GM12878 (cell line): ENCODE measurements at regions not wholly inside any gene's neighbourhood (a gene's known extent, or its start where the extent isn't known, plus 50 kb on each side); places are given as distances from the start of the nearest gene placed in this dataset.

ENCODE experiments used
- ATAC-seq: fragments of 200-7000 bp; cut with Tn5 transposase; 3 replicates; pipeline ENCODE4 v1.9.1; 2020; ENCODE audit warnings: mild to moderate bottlenecking, moderate library complexity
- BruUV-seq: library from RNA; stranded (reverse); fragments of 400-500 nt; replicated peaks from 2 replicates; lab custom pipeline; 2021; lab: Mats Ljungman, UMichigan
- CTCF ChIA-PET: fragments of 300-600 bp; sonication (Branson Sonifier 250); formaldehyde crosslinking; extraction: SDS; loops from one replicate; lab custom pipeline; 2021; ENCODE audit warnings: inconsistent platforms; lab: Yijun Ruan, JAX
- POLR2A ChIA-PET: fragments of 350-600 bp; formaldehyde crosslinking; extraction: SDS; loops from one replicate; lab custom pipeline; 2021; ENCODE audit warnings: inconsistent platforms; lab: Charles Lee
- RAD21 ChIA-PET: fragments of 300-600 bp; sonication (Branson Sonifier 250); formaldehyde crosslinking; loops from one replicate; lab custom pipeline; 2023; ENCODE audit warnings: antibody characterized with exemption; ENCODE audit not compliant: unreplicated experiment; lab: Charles Lee
- SMC1A ChIA-PET: fragments of 300-600 bp; sonication (Branson Sonifier 250); formaldehyde crosslinking; loops from one replicate; lab custom pipeline; 2023; ENCODE audit not compliant: unreplicated experiment, uncharacterized antibody; lab: Charles Lee
- DNase-seq: peaks from one replicate; pipeline ENCODE4 v3.0.0-alpha.2; 2011; ENCODE audit warnings: low read depth, low spot score
- FAIRE-seq: peaks from 3 replicates; lab custom pipeline; 2011; peaks lifted over from hg19 to GRCh38; lab: Jason Lieb, UNC
- H2AFZ ChIP-seq: 2 replicates; pipeline ENCODE4 v1.6.0; 2011; ENCODE audit warnings: low read depth, low read length, control low read depth; ENCODE audit not compliant: control insufficient read depth
- H3K27ac ChIP-seq: 2 replicates; pipeline ENCODE4 v1.5.1; 2011; ENCODE audit warnings: control low read depth; ENCODE audit not compliant: control insufficient read depth, insufficient read depth
- H3K27me3 ChIP-seq, 2 experiments: replicated peaks in 1 of 2; 2 replicates each; pipeline versions ENCODE4 v1.6.0 to v1.6.1; 2011; ENCODE audit warnings: low read length in 1 of 2; ENCODE audit not compliant: control insufficient read depth in 2 of 2, insufficient read depth in 2 of 2
- H3K36me3 ChIP-seq, 2 experiments: 2 replicates each; pipeline ENCODE4 v1.5.1; 2011; ENCODE audit warnings: low read length in 1 of 2; ENCODE audit not compliant: control insufficient read depth in 2 of 2, insufficient read depth in 2 of 2
- H3K4me1 ChIP-seq: 2 replicates; pipeline ENCODE4 v1.6.1; 2011; ENCODE audit warnings: mild to moderate bottlenecking, low read length, moderate library complexity, mixed read lengths; ENCODE audit not compliant: control insufficient read depth, insufficient read depth
- H3K4me2 ChIP-seq: 2 replicates; pipeline ENCODE4 v1.6.0; 2011; ENCODE audit warnings: control low read depth; ENCODE audit not compliant: control insufficient read depth, insufficient read depth
- H3K4me3 ChIP-seq: fragments of 200-600 bp; sonication (generic); 2 replicates; pipeline ENCODE4 v1.5.1; 2016
- H3K79me2 ChIP-seq: 2 replicates; pipeline ENCODE4 v1.6.0; 2011; ENCODE audit warnings: low read length; ENCODE audit not compliant: control insufficient read depth, insufficient read depth
- H3K9ac ChIP-seq: 2 replicates; pipeline ENCODE4 v1.8.0; 2011; ENCODE audit warnings: low read length, control low read depth, mixed read lengths; ENCODE audit not compliant: control insufficient read depth, insufficient read depth
- H3K9me3 ChIP-seq: replicated peaks from 3 replicates; pipeline ENCODE4 v1.5.1; 2011; ENCODE audit warnings: mild to moderate bottlenecking, low read length; ENCODE audit not compliant: control insufficient read depth, insufficient read depth
- H4K20me1 ChIP-seq: 2 replicates; pipeline ENCODE4 v1.6.0; 2011; ENCODE audit not compliant: control insufficient read depth, insufficient read depth
- ESRRA ChIP-seq: IDR thresholded peaks from 2 replicates; pipeline ENCODE4 v1.6.1; 2012; ENCODE audit warnings: mild to moderate bottlenecking, low read length, improper control_type of control experiment
- SMAD1 ChIP-seq: fragments of 450-650 bp; IDR thresholded peaks from 2 replicates; pipeline ENCODE4 v1.6.1; 2018; ENCODE audit warnings: mild to moderate bottlenecking, low read depth; ENCODE audit not compliant: partially characterized antibody
- TCF12 ChIP-seq: IDR thresholded peaks from 2 replicates; pipeline ENCODE4 v1.6.1; 2011; ENCODE audit warnings: low read depth, mild to moderate bottlenecking, low read length
- ZNF207 ChIP-seq: fragments of 450-650 bp; IDR thresholded peaks from 2 replicates; pipeline ENCODE4 v1.6.1; 2014; ENCODE audit warnings: antibody characterized with exemption, mild to moderate bottlenecking, borderline replicate concordance
- ZNF274 ChIP-seq: IDR thresholded peaks from one replicate; pipeline ENCODE4 v1.8.0; 2011; ENCODE audit not compliant: insufficient read length, insufficient read depth
- whole genome bisulfite sequencing: methylation state at CpG from one replicate; pipeline ENCODE4 v1.1.6; 2016; ENCODE audit warnings: low lambda C conversion rate; ENCODE audit not compliant: insufficient replicate concordance, insufficient coverage; ENCODE audit errors: missing lambda C conversion rate; 5-methylcytosine and 5-hydroxymethylcytosine counted together
- in situ Hi-C: fragments of 300-500 bp; cut with MboI; formaldehyde crosslinking; loops from 9 replicates; pipeline ENCODE4 v1.14.3; 2018; ENCODE audit warnings: mixed read lengths
- intact Hi-C: fragments of 100-400 bp; cut with micrococcal nuclease; formaldehyde crosslinking; loops from one replicate; pipeline ENCODE4 v1.14.2; 2022; ENCODE audit not compliant: unreplicated experiment
- TF ChIP-seq, protein P1 (sequence below): fragments of 450-650 bp; conservative IDR thresholded peaks from 2 replicates; pipeline ENCODE4 v1.6.1; 2017; ENCODE audit warnings: mild to moderate bottlenecking, moderate library complexity
- TF ChIP-seq, protein P2 (sequence below): IDR thresholded peaks from 2 replicates; pipeline ENCODE4 v1.6.1; 2011; ENCODE audit warnings: low read depth, low read length, improper control_type of control experiment, borderline replicate concordance
- TF ChIP-seq, protein P3 (sequence below): fragments of 450-650 bp; IDR thresholded peaks from 2 replicates; pipeline ENCODE4 v1.6.1; 2018; ENCODE audit warnings: mild to moderate bottlenecking, low read depth, moderate library complexity; ENCODE audit not compliant: partially characterized antibody

DNA sequence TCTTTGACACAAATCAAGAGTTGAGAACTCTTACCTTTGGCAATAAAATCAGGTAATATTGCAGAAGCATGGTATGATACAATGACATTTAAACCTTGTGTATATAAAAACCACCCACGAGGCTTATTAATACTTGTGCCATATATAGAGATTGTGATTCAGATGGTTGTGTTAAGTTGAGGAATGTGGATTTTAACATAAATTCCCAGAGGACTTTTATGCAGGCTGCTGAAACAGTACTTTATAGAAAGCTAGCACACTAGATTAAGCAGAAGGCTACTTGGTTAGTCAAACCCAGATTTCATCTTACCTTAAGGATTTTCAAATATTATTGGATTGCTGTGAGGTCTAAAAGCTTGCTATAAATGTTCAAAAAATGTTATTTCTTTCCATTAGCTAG is 325.7 kb upstream of the PCDH10 start:
- ChIA-PET RAD21 (no interaction called here), SMC1A (interaction anchor here (1.9 kb wide), 1 partner anchor 9 kb away, joined by 5 read pairs; no protein-coding TSS in a partner anchor), POLR2A (no interaction called here)
- Histone ChIP-seq H3K36me3 (no peaks in the 10 kb centered on the region), H3K9me3 (no peaks in the 10 kb centered on the region), H3K4me1 (no peaks in the 10 kb centered on the region), H3K9ac (no peak overlapping the region), H3K27me3 (no peaks in the 10 kb centered on the region), H3K79me2 (no peaks in the 10 kb centered on the region), H2AFZ (no peak overlapping the region)
- in situ Hi-C loops, result no loop called here
- DNase-seq (no peak), FAIRE-seq (no peak)
- 0% methylated on average over 1 of the region's 1 CpG for WGBS
- TF ChIP-seq TCF12 (no peak), ZNF274 (no peak), SMAD1 (no peak), ESRRA (no peak), ZNF207 (no peak)
- TF ChIP-seq, protein P1, sequence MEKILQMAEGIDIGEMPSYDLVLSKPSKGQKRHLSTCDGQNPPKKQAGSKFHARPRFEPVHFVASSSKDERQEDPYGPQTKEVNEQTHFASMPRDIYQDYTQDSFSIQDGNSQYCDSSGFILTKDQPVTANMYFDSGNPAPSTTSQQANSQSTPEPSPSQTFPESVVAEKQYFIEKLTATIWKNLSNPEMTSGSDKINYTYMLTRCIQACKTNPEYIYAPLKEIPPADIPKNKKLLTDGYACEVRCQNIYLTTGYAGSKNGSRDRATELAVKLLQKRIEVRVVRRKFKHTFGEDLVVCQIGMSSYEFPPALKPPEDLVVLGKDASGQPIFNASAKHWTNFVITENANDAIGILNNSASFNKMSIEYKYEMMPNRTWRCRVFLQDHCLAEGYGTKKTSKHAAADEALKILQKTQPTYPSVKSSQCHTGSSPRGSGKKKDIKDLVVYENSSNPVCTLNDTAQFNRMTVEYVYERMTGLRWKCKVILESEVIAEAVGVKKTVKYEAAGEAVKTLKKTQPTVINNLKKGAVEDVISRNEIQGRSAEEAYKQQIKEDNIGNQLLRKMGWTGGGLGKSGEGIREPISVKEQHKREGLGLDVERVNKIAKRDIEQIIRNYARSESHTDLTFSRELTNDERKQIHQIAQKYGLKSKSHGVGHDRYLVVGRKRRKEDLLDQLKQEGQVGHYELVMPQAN, result no peak
- TF ChIP-seq, protein P2, sequence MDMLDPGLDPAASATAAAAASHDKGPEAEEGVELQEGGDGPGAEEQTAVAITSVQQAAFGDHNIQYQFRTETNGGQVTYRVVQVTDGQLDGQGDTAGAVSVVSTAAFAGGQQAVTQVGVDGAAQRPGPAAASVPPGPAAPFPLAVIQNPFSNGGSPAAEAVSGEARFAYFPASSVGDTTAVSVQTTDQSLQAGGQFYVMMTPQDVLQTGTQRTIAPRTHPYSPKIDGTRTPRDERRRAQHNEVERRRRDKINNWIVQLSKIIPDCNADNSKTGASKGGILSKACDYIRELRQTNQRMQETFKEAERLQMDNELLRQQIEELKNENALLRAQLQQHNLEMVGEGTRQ, result no peak
- TF ChIP-seq, protein P3, sequence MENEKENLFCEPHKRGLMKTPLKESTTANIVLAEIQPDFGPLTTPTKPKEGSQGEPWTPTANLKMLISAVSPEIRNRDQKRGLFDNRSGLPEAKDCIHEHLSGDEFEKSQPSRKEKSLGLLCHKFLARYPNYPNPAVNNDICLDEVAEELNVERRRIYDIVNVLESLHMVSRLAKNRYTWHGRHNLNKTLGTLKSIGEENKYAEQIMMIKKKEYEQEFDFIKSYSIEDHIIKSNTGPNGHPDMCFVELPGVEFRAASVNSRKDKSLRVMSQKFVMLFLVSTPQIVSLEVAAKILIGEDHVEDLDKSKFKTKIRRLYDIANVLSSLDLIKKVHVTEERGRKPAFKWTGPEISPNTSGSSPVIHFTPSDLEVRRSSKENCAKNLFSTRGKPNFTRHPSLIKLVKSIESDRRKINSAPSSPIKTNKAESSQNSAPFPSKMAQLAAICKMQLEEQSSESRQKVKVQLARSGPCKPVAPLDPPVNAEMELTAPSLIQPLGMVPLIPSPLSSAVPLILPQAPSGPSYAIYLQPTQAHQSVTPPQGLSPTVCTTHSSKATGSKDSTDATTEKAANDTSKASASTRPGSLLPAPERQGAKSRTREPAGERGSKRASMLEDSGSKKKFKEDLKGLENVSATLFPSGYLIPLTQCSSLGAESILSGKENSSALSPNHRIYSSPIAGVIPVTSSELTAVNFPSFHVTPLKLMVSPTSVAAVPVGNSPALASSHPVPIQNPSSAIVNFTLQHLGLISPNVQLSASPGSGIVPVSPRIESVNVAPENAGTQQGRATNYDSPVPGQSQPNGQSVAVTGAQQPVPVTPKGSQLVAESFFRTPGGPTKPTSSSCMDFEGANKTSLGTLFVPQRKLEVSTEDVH, result no peak
- TF ChIP-seq, all 136 proteins: peak for 0
- Histone ChIP-seq H3K4me2 (no peak overlapping the region), H3K4me3 (no peak overlapping the region), H3K27ac (no peak overlapping the region), H4K20me1 (no peaks in the 10 kb centered on the region)
- CTCF ChIA-PET, result interaction anchor here (1.0 kb wide), 1 partner anchor 12 kb away, joined by 3 read pairs; no protein-coding TSS in a partner anchor
- no TSS peak for BruUV-seq
- no peak for ATAC-seq
- intact Hi-C loops, result no loop called here
